ENCODE measurements at regions not wholly inside any gene's neighbourhood (a gene's known extent, or its start where the extent isn't known, plus 50 kb on each side); places are given as distances from the start of the nearest gene placed in this dataset.

GRCh38 chr18:8910186-8910822 is 192.2 kb upstream of the NDUFV2 start:
- TF ChIP-seq RAD21 (CRISPR knock-in tag; IDR thresholded peaks at IDR 0.05) (no peak), ZNF121 (CRISPR knock-in tag; IDR thresholded peaks at IDR 0.05) (no peak), ZNF891 (CRISPR knock-in tag; IDR thresholded peaks at IDR 0.05) (no peak), ZBTB33 (CRISPR knock-in tag; IDR thresholded peaks at IDR 0.05) (no peak), NFRKB (IDR thresholded peaks at IDR 0.05) (no peak), EED (CRISPR knock-in tag; IDR thresholded peaks at IDR 0.05) (no peak), BCL6 (CRISPR knock-in tag; IDR thresholded peaks at IDR 0.05) (no peak), PLSCR1 (CRISPR knock-in tag; IDR thresholded peaks at IDR 0.05; ENCODE audit: borderline replicate concordance) (no peak), ZNF143 (CRISPR knock-in tag; IDR thresholded peaks at IDR 0.05) (no peak), DPF2 (CRISPR knock-in tag; IDR thresholded peaks at IDR 0.05; ENCODE audit: borderline replicate concordance, low read depth) (no peak), ATF3 (CRISPR knock-in tag; IDR thresholded peaks at IDR 0.05) (no peak), CTCF (CRISPR knock-in tag; IDR thresholded peaks at IDR 0.05) (no peak)
